SW480 (cell line): ENCODE measurements at regions not wholly inside any gene's neighbourhood (a gene's known extent, or its start where the extent isn't known, plus 50 kb on each side); places are given as distances from the start of the nearest gene placed in this dataset.

Source experiments
- DNase-seq: peaks from one replicate; pipeline ENCODE4 v3.0.0-alpha.2; 2016; ENCODE audit warnings: low spot score

- no peak for DNase-seq
These were observed 125.0 kb upstream of the PPP2R2D start for GRCh38 chr10:131775833-131776232.

DNA sequence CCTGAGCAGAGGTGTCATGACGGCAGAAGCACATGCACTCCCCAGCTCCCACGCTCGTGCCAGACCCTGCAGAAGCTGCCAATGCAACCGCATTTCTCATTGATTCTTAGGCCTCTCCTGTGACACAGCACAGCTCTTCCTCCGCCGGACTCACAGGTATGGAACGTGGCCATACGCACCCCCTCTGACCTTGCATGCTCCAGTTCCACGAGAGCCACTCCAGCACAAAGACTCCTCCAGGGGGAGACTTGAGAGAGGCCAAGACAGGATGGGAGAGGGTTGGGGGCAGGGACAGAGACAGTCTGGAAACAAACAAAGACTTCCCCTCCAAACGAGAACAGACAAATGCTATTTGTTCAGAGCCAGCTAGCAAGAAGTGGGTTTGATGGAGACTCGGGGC lies 124.3 kb upstream of the PPP2R2D start:
- no peak for DNase-seq

DNA sequence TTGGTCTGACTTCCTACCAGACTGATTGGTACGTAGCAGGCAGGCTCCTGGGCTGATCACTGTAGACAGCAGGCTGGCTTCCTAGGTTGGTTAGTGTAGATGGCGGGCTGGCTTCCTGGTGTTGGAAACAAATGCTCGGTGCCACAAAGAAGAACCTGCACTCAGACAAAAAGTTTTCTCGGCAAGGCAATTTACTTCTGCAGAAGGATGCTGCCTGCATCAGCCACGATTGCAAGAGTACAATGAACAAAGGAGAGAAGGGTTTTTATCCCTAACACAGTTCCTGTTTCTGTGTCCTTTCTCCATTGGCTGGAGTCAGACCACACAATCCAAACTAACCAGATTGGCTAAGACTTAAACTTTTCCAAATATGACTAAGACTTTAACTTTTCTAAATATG lies 123.6 kb upstream of the PPP2R2D start:
- no peak for DNase-seq

GRCh38 chr10:131777921-131778320 lies 122.9 kb upstream of the PPP2R2D start:
- no peak for DNase-seq

DNA sequence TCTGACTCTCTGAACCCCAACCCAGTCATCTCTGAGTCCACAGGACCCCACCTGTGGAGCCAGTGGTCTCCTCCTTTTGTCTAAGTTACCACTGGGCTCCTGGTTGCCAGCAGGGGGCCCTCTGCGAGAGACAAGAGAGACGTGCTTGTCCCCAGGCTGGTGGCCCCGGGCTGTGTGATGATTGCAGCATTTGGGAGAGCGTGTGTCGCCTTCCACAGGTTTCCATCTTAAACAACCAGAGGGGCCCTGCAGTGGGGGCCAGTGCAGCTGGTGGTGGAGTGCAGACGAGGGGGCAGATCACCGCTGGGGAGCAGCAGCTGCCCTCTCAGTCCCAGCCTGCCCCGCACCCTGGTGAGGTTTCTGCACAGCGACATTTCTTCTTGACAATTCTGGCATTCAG lies 122.4 kb upstream of the PPP2R2D start:
- DNase-seq, result no peak

- no peak for DNase-seq
These were observed 122.0 kb upstream of the PPP2R2D start for GRCh38 chr10:131778842-131779241.

DNA sequence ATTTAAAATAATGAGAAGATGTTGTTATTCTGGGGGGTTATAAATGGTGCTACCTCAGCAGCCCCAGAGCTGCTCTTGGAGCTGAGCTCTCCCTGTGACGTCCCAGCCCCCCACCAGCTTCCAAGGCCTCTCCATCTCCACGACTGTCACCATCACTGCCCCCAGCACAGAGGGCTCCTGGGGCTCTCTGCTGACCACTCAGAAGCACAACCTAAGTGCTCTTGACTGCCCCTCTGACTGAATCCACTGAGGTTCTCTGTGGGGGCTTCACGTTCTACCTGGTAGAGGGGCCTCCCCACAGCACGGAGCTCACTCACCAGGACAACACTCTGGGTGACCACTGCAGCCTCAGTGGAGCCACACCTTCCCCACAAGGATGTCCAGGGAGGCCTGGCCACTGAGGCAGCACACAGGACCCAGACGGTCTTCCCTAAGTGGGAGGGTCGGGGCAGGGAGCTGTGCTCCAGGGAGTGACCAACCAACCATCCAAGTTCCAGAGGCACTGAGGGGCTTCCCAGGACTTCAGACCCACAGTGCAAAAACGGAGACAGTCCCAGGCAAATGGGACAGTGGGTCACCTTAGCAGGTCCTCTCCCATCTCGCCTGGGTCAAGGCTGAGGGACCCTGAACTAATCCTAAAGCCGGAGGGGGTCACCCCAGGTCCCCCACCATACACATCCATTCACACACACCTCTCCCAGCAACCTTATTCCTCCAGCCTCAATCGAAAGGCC lies 121.0 kb upstream of the PPP2R2D start:
- no peak for DNase-seq

- DNase-seq, result no peak
These were observed 119.7 kb upstream of the PPP2R2D start for GRCh38 chr10:131781076-131781475.

DNA sequence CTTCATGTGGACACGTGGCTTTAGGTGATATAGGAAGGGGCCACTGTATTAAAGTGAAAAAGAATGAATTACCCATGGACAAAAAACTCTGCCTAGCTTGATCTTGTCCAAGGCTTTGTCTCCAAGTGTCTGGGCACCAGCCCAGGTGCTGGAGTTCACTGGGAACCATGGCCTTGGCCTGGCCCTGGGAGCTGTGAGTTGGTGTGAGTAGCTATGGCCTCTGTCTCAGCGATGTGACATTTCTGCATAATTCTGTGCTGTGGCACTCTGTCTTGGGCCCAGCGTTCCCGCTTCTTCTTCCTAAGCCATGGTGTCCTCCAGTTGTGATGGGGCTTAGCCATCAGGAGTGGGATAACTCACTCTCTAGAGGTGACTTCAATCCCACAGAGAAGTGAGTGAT lies 119.0 kb upstream of the PPP2R2D start:
- DNase-seq, result no peak

- DNase-seq, result no peak
These were observed 116.3 kb upstream of the PPP2R2D start for GRCh38 chr10:131784363-131785120.

DNA sequence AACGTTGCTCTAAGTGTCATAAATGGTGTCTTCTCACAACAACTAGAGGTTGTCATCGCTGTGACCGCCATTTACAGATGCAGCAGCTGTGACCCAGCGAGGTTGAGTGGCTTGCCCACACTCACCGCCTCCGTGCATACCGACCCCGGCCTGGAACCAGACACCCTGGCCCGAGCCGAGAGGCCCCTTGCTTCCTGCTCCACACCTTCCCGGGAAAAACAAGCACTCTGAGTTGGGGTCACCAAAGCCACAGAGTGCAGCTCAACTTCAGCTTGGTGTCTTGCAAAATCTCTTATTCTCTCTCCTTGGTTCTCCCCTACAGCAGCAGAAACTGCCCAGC lies 115.7 kb upstream of the PPP2R2D start:
- no peak for DNase-seq

GRCh38 chr10:131786756-131787605 lies 113.8 kb upstream of the PPP2R2D start:
- DNase-seq, result peak; percentile 7

- no peak for DNase-seq
These were observed 112.8 kb upstream of the PPP2R2D start for GRCh38 chr10:131787961-131788360.

GRCh38 chr10:131788386-131788785 lies 112.4 kb upstream of the PPP2R2D start:
- DNase-seq, result no peak

DNA sequence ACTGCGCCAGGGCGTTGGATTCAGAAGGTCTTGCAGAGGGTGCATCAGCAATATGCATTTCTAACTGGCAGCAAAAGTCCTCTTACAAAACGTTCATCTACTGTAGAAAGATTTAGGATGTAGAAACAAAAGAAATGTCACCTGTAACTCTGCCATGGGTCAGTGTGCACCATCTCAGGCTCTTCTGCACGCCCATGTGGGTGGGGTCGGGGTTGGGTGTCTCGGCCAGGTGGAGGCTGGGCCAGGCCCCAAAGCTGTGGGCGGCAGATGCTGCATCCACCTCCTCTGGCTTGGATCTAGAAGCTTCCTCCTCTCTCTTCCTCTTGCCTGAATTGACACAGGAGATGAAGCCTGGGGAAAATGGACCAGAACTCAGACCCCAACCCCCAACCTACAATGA lies 111.3 kb upstream of the PPP2R2D start:
- DNase-seq, result no peak

DNA sequence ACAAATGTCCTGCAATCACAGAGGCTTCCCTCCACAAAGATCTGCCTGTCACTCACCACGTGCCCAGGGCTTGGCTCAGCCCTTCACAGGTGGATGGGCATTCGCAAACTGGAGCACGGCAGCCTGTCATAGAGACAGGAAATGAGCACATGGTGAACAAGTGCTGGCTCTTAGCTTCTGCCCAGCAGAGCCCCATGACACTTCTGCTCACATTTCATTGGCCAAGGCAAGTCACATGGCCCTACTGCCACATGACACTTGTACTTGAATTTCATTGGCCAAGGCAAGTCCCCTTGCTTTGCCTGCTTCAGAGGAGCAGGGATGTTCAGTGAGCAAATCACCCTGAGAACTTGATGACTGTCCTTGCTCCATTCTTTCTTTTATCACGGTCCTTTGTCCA lies 110.8 kb upstream of the PPP2R2D start:
- DNase-seq, result peak; percentile 22

GRCh38 chr10:131792011-131792651 lies 108.7 kb upstream of the PPP2R2D start:
- no peak for DNase-seq

GRCh38 chr10:131792809-131793208 lies 108.0 kb upstream of the PPP2R2D start:
- DNase-seq, result no peak

GRCh38 chr10:131795761-131796160 lies 105.0 kb upstream of the PPP2R2D start:
- peak; percentile 6 for DNase-seq

DNA sequence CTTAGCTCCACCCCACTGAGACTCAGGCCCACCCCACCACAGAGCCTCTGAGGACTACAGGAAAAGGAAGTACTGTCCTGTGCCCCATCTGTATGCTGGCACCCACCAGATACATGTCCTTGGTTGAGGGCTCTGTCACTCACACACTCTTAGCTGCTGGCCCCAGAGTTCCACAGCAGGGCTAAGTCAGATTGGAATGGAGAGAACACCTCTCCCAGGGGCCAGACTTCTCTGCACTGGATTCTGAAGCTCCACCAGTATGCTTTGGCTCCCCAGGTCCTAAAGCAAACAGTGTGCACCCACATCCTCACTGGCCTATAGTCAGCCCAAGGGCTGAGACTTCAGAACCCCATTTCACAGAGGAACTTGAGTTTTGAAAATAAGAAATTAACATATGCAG lies 103.2 kb upstream of the PPP2R2D start:
- DNase-seq, result no peak

DNA sequence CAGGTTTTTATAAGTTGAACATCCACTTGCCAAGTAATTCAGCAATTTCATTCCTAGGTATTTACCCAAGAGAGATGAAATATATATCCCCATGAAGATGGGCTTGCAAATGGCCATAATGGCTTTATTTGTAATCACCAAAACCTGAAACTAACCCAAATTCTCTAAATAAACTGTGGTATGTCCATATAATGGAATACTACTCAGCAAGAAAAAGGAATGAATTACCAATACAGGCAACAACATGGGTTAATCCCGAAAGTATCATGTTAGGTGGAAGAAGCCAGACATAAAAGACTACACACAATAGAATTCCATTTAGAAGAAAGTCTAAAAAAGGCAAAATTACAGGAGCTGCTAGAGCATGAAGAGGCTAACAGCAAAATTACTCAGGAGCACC lies 101.4 kb upstream of the PPP2R2D start:
- DNase-seq, result no peak

DNA sequence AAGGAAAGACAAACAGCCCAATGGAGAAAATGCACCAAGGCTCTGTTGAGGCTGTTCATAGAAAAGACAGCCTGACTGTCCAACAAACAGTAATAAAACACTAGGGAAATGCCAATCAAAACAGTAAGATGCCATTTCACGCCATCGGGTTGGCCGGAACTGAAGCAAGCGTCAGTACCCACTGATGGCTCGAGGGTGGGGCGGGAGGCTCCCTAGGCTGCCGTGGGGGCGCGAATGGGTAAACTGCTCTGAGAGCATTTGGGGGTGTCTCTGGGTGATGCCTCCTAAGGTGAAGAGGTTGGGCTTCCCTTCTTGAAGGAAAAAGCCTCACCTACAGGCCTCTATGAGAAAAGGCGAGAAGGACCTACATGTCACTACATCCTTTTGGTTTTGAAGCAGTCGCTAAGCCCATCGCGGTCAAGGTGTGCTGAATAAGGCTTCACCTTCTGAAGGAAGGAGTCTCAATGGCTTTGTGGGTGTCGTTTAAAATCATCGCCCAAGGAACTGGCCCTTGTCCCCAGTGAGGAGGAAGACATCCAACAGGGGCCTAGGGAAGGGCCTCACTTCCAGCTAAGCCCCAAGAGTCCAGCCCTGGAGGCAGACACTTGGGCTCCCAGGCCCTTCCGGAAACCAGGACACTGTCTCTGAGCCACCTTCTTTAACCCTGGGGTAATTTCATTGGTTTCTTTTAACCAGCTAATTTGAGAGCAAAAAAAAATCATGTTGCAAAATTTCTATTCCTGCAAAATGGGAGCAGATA lies 98.5 kb upstream of the PPP2R2D start:
- DNase-seq, result no peak
